ENCODE measurements at regions not wholly inside any gene's neighbourhood (a gene's known extent, or its start where the extent isn't known, plus 50 kb on each side); places are given as distances from the start of the nearest gene placed in this dataset.
A peak's percentile ranks its signal among the peaks of the same experiment; 100 is the strongest.
"Not testable (repeated sequence)": the region's sequence is repeated elsewhere in the genome, so short reads cannot be mapped to it uniquely, and the experiment has no call there.

- DNase-seq: peak; percentile 24
Measured at GRCh38 chrX:9390121-9390520, 74.7 kb upstream of the TBL1X start.

GRCh38 chrX:9390693-9391368 is 74.0 kb upstream of the TBL1X start:
- no peak for DNase-seq

DNA sequence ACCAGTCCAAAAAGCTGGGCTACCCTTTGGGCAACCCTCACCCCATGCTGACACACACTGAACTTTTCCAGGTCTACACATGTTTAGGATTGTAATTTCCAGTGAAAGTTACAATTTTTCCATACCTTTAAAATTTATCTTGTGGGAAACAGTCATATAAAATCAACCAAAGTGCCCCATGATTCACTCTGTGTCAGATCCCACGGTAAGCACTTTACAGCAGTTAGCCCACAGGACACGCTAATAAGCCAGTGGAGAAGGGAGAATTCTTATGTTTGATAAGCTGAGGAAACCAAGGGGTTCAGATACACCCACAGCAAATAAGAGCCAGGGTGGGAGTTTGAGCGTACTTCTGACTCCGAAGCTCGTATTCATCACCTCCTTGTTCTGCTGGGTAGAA is 72.4 kb upstream of the TBL1X start:
- no peak for DNase-seq

GRCh38 chrX:9393571-9393970 is 71.3 kb upstream of the TBL1X start:
- DNase-seq: no peak

- no peak for DNase-seq
Measured at GRCh38 chrX:9394212-9394611, 70.6 kb upstream of the TBL1X start.

DNA sequence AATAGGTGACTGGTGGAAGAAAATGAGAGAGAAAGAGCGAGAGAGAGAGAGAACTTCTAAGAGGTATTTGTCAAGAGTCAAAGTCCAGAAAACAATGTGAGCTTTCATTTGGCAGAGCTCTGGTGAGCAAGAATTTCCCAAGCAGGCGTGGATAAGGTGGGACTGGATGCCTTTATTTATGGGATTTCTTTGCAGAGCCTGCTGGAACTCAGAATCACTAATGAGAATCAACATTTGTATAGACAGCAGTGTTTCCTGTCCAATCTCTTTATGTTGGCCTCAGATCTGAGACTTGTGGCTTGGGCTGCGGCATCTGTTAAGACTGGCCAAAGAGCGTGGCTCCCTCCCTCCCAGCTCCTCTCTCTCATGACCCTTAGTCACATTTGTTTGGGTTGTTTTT is 67.9 kb upstream of the TBL1X start:
- no peak for DNase-seq

DNA sequence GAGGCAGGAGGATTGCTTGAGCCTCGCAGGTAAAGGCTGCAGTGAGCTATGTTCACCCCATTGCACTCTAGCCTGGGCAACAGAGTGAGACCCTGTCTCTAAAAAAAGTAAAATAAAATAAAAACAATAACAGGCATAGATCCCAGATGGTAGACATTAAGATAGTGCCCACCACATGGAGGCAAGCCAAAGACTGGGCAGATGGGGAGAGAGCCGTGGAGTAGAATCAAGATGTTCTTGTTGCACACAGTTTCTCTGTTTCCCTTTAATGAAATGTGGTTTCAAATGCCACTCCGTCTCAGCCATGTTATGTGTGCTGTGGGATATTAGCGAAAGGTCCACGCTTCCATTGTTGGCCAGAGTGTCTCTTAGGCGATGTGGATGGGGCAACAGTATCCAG is 63.8 kb upstream of the TBL1X start:
- no peak for DNase-seq

DNA sequence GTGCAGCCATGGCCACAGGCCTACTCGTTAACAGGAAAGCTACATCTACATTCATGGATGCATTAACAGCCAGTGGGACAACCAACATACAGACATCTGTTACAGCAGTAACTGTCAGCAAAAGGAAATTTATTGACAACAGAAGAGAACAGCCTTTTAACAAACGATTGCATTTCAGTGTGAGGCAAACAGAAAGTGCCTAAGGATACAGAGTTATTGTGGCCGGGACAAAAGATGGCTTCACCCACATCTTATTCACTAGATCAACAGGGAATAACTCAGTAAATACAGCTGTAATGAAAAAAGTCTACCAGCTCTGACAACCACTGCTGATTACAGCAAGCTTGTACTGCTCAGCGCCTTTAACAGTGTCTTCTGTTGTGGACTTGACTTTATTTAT is 61.5 kb upstream of the TBL1X start:
- DNase-seq: no peak

- DNase-seq: not testable (repeated sequence)
Measured at GRCh38 chrX:9405635-9406034, 59.2 kb upstream of the TBL1X start.

GRCh38 chrX:9410889-9411288 is 54.0 kb upstream of the TBL1X start:
- DNase-seq: not testable (repeated sequence)

DNA sequence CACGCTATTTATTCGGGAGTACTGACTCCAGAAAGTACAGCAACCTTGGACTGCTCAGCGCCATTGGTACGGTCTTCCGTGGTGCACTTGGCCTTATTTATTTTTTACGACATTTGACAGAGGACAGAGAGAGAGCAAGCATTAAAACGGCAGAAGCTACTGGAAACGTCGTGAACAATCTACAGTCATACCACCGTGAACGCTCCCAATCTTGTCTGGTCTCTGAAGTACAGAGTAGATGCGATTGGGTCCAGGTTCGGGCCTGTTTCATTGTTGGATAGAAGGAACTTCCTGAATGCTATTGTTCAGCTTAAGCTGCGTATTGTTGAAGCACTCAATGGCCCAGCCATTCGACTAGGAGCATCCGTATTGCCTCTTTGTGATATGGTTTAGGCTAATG is 53.2 kb upstream of the TBL1X start:
- DNase-seq: not testable (repeated sequence)

DNA sequence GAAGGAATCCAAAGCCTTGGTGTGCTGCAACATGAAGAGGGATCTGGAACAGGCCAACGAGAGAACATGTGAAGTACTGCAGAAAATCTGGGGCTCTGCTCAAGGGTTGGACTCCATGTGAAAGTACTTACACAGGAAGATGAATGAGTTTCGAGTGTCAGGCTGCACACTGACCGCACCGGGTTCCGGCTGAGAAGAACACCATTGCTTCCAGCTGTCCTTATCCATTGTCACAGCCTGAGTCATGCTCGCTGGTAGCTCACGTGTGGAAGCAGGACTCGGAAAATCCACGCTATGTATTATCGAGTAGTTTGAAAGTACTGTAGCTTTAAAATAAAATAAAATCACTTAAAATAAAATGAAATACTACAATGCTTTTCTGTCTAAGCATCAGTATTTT is 50.4 kb upstream of the TBL1X start:
- peak; percentile 5 for DNase-seq
